NB4 (cell line): ENCODE measurements at regions not wholly inside any gene's neighbourhood (a gene's known extent, or its start where the extent isn't known, plus 50 kb on each side); places are given as distances from the start of the nearest gene placed in this dataset.

Experiments
- DNase-seq: peaks from one replicate; pipeline ENCODE4 v3.0.0; 2010; ENCODE audit warnings: low read depth
- H3K4me3 ChIP-seq: one replicate; pipeline ENCODE4 v1.5.1; 2011; ENCODE audit warnings: mild to moderate bottlenecking, low read depth, low read length, moderate library complexity
- MYC ChIP-seq: IDR thresholded peaks from 2 replicates; pipeline ENCODE4 v1.6.1; 2011; ENCODE audit warnings: low read depth, low read length
- POLR2A ChIP-seq: IDR thresholded peaks from 2 replicates; pipeline ENCODE4 v1.6.1; 2011; ENCODE audit warnings: mild to moderate bottlenecking; ENCODE audit not compliant: insufficient read length; ENCODE audit errors: extremely low read depth
- TF ChIP-seq, protein P1 (sequence below): IDR thresholded peaks from one replicate; pipeline ENCODE4 v1.5.1; 2012; ENCODE audit warnings: low read depth, low read length
- TF ChIP-seq, protein P2 (sequence below): IDR thresholded peaks from 2 replicates; pipeline ENCODE4 v1.6.1; 2011; ENCODE audit warnings: low read depth, low read length

DNA sequence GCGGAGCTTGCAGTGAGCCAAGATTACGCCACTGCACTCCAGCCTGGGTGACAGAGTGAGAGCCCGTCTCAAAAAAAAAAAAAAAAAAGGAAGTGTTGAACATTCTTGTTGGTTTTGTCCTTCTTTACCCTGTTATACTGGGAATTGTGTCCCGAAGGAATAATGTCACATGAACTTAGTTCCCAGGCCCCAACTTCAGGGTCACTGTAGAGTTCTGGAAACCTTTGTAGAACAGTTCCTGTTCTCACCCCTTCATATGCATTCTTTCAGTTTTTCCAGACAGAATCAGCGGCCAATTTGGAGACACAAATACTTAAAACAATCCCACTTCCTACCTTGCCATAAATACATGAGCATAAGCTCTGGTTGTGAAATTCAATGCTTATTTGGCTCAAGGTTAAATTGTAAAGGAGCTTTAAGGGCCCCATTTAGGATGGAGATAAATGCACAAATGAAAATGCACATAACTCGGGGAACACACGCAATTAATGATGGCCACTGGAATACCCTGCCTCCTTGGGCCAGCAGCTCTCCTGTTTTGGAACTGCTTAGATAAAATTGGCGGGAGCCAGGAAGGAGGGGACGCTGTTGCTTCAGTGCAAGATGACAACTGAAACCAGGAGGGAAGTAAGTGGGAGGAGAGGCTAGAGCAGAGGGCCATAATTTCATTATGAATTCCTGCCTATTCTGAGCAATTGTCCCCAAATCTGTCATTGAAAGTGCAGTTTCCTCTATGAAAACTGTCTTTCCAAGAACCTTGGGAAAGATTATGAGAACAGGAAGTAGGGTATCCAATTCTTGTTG, 153.7 kb downstream of the FGF1 start:
- TF ChIP-seq, protein P1, sequence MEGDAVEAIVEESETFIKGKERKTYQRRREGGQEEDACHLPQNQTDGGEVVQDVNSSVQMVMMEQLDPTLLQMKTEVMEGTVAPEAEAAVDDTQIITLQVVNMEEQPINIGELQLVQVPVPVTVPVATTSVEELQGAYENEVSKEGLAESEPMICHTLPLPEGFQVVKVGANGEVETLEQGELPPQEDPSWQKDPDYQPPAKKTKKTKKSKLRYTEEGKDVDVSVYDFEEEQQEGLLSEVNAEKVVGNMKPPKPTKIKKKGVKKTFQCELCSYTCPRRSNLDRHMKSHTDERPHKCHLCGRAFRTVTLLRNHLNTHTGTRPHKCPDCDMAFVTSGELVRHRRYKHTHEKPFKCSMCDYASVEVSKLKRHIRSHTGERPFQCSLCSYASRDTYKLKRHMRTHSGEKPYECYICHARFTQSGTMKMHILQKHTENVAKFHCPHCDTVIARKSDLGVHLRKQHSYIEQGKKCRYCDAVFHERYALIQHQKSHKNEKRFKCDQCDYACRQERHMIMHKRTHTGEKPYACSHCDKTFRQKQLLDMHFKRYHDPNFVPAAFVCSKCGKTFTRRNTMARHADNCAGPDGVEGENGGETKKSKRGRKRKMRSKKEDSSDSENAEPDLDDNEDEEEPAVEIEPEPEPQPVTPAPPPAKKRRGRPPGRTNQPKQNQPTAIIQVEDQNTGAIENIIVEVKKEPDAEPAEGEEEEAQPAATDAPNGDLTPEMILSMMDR: no peak
- TF ChIP-seq MYC: no peak
- TF ChIP-seq, protein P2, sequence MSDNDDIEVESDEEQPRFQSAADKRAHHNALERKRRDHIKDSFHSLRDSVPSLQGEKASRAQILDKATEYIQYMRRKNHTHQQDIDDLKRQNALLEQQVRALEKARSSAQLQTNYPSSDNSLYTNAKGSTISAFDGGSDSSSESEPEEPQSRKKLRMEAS: no peak
- no peak for TF ChIP-seq POLR2A
- DNase-seq: no peak
- H3K4me3 ChIP-seq: no peak overlapping the region

DNA sequence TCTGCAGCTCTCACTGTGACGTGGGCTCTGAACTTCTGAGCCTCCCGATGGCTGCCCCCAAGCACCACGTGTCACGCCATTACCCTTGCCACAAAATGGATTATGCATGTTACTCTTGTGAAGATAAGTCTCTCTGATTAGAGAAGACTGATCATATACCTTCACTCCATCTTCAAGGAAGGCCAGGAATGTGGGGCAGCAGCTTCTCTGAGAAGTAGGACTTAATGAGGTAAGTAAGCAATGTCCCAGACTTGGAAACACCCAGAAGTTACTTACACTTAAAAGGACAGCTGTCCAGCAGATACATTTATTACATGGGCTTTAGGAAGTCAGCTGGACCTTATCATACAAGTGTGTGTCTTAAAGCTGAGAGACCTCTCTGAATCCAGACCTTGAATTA, 155.0 kb downstream of the FGF1 start:
- TF ChIP-seq, protein P2: no peak
- TF ChIP-seq, protein P1: no peak
- no peak for TF ChIP-seq POLR2A
- no peak for TF ChIP-seq MYC
- no peak for DNase-seq
- no peak overlapping the region for H3K4me3 ChIP-seq

DNA sequence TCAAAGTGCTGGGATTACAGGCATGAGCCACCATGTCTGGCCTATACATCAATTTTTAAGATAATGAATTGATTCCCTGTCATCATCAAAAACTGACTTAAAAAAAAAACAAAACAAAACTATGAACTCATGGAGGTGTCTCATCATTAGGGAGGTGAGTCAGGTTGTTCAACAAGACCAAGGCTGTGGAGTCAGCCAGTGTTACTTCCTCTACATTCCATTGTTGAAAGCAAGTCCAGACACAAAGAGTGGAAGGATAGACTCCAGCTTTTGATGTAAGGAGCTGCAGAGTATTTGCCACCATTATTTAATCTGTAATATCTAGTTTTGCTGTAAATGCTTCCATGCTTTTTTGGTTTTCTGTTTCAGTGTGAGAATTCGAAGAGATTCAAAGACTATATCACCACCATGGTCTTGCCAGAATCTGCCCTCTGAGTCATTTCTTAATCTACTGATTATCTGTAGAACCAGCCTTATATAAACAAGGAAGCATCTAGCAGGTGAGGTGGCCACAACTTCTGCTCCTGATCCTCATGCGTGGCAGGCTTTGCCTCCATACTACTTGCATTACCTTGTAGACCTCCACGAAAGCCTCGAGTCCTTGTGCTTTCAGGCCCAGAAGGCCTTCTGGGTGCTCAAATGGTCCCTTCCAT, 156.1 kb downstream of the FGF1 start:
- TF ChIP-seq MYC: no peak
- TF ChIP-seq, protein P2: no peak
- no peak for TF ChIP-seq POLR2A
- TF ChIP-seq, protein P1: no peak
- no peak for DNase-seq
- no peak overlapping the region for H3K4me3 ChIP-seq

- no peak overlapping the region for H3K4me3 ChIP-seq
- DNase-seq: no peak
Observed at GRCh38 chr5:142527664-142528295, 158.1 kb downstream of the FGF1 start.

GRCh38 chr5:142527234-142527633, 158.7 kb downstream of the FGF1 start:
- no peak overlapping the region for H3K4me3 ChIP-seq
- TF ChIP-seq MYC: no peak
- TF ChIP-seq, protein P1: no peak
- TF ChIP-seq POLR2A: no peak
- no peak for DNase-seq

More at GRCh38 chr5:142527664-142528295, 158.1 kb downstream of the FGF1 start:
- TF ChIP-seq, protein P2: no peak
- TF ChIP-seq POLR2A (no peak), MYC (no peak)
- TF ChIP-seq, protein P1: no peak
